OCI-LY1 (cell line): ENCODE measurements at regions not wholly inside any gene's neighbourhood (a gene's known extent, or its start where the extent isn't known, plus 50 kb on each side); places are given as distances from the start of the nearest gene placed in this dataset.

Experiments
- H2AFZ ChIP-seq: fragments of 200-600 bp; sonication (generic), shearing (Covaris generic); 2 replicates; pipeline ENCODE4 v1.6.0; 2014; ENCODE audit warnings: antibody characterized with exemption, mild to moderate bottlenecking, low read length
- H3F3A ChIP-seq: fragments of 200-600 bp; sonication (generic), shearing (Covaris generic); 2 replicates; pipeline ENCODE4 v1.6.0; 2014; ENCODE audit warnings: mild to moderate bottlenecking, antibody characterized with exemption, low read length, moderate library complexity; ENCODE audit not compliant: insufficient read depth
- H3K27ac ChIP-seq: fragments of 200-600 bp; sonication (generic); 2 replicates; pipeline ENCODE4 v1.5.1; 2014; ENCODE audit warnings: low read length, mixed run types, mild to moderate bottlenecking, low read depth; ENCODE audit not compliant: poor library complexity, severe bottlenecking
- H3K27me3 ChIP-seq: fragments of 200-600 bp; sonication (generic); 2 replicates; pipeline ENCODE4 v1.6.0; 2014; ENCODE audit warnings: antibody characterized with exemption, mild to moderate bottlenecking, low read length, moderate library complexity; ENCODE audit not compliant: insufficient read depth
- H3K36me3 ChIP-seq: fragments of 200-600 bp; sonication (generic); 2 replicates; pipeline ENCODE4 v1.6.1; 2014; ENCODE audit warnings: mild to moderate bottlenecking, antibody characterized with exemption, low read length, moderate library complexity, mixed read lengths; ENCODE audit not compliant: insufficient read depth
- H3K4me1 ChIP-seq: fragments of 200-600 bp; sonication (generic); 2 replicates; pipeline ENCODE4 v1.5.1; 2014; ENCODE audit warnings: mild to moderate bottlenecking, low read length, moderate library complexity; ENCODE audit not compliant: insufficient read depth, severe bottlenecking
- H3K4me2 ChIP-seq: fragments of 200-600 bp; sonication (generic), shearing (Covaris generic); 2 replicates; pipeline ENCODE4 v1.6.1; 2014; ENCODE audit warnings: low read length
- H3K4me3 ChIP-seq: fragments of 200-600 bp; sonication (generic); 2 replicates; pipeline ENCODE4 v1.5.1; 2014; ENCODE audit warnings: low read length, low read depth, mild to moderate bottlenecking, mixed read lengths; ENCODE audit not compliant: poor library complexity, severe bottlenecking
- H3K79me2 ChIP-seq: fragments of 200-600 bp; shearing (Covaris generic); 2 replicates; pipeline ENCODE4 v1.6.1; 2016; ENCODE audit warnings: mixed run types, low read length, mixed read lengths; ENCODE audit not compliant: insufficient read depth
- H3K9ac ChIP-seq: fragments of 200-600 bp; sonication (generic), shearing (Covaris generic); 2 replicates; pipeline ENCODE4 v1.6.1; 2014; ENCODE audit warnings: mild to moderate bottlenecking, low read length, mixed read lengths
- H3K9me2 ChIP-seq: fragments of 200-600 bp; sonication (generic), shearing (Covaris generic); 2 replicates; pipeline ENCODE4 v1.6.1; 2014; ENCODE audit warnings: low read depth, mild to moderate bottlenecking, low read length, mixed read lengths
- H3K9me3 ChIP-seq: fragments of 200-600 bp; shearing (Covaris generic); 2 replicates; pipeline ENCODE4 v1.6.1; 2014; ENCODE audit warnings: low read length, mixed read lengths
- H4K20me1 ChIP-seq: fragments of 200-600 bp; sonication (generic), shearing (Covaris generic); 2 replicates; pipeline ENCODE4 v1.6.0; 2016; ENCODE audit warnings: mild to moderate bottlenecking, low read length; ENCODE audit not compliant: insufficient read depth
- EZH2 ChIP-seq: fragments of 200-600 bp; sonication (generic), shearing (Covaris generic); IDR thresholded peaks from 2 replicates; pipeline ENCODE4 v1.8.0; 2017; ENCODE audit warnings: borderline replicate concordance, mixed run types, mild to moderate bottlenecking, antibody characterized with exemption, low read length, moderate library complexity, mixed read lengths
- TF ChIP-seq, protein P1 (sequence below): fragments of 200-600 bp; sonication (generic), shearing (Covaris generic); IDR thresholded peaks from 2 replicates; pipeline ENCODE4 v1.5.1; 2017; ENCODE audit warnings: mild to moderate bottlenecking, antibody characterized with exemption, low read length, moderate library complexity, mixed read lengths

DNA sequence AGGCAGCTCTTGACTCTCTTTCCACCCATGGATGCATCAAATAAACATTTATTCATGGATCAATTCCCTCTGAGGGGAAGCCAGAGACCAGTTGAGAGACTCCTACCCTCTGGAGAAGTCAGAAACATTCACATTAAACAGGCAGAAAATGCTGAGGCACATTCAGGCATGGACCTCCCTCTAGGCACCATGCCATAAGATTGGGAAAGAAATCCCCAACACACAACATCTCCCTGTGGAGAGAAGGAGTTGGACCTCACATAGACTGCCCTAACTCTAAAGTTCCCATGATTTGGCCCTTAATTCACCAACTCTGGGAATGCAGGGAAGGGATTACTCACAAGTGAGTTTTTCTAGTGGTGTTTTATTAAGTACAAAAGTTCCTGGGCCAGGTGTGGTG is 415.3 kb upstream of the C1orf87 start:
- H3K4me2 ChIP-seq, result no peak overlapping the region
- no peaks in the 10 kb centered on the region for H3K4me1 ChIP-seq
- H3K27me3 ChIP-seq, result no peaks in the 10 kb centered on the region
- H3K79me2 ChIP-seq, result no peaks in the 10 kb centered on the region
- no peaks in the 10 kb centered on the region for H3K9me3 ChIP-seq
- no peaks in the 10 kb centered on the region for H3K36me3 ChIP-seq
- H3K4me3 ChIP-seq, result no peak overlapping the region
- H3F3A ChIP-seq, result no peaks in the 10 kb centered on the region
- no peak overlapping the region for H2AFZ ChIP-seq
- H3K9ac ChIP-seq, result no peak overlapping the region
- no peaks in the 10 kb centered on the region for H4K20me1 ChIP-seq
- TF ChIP-seq, protein P1, sequence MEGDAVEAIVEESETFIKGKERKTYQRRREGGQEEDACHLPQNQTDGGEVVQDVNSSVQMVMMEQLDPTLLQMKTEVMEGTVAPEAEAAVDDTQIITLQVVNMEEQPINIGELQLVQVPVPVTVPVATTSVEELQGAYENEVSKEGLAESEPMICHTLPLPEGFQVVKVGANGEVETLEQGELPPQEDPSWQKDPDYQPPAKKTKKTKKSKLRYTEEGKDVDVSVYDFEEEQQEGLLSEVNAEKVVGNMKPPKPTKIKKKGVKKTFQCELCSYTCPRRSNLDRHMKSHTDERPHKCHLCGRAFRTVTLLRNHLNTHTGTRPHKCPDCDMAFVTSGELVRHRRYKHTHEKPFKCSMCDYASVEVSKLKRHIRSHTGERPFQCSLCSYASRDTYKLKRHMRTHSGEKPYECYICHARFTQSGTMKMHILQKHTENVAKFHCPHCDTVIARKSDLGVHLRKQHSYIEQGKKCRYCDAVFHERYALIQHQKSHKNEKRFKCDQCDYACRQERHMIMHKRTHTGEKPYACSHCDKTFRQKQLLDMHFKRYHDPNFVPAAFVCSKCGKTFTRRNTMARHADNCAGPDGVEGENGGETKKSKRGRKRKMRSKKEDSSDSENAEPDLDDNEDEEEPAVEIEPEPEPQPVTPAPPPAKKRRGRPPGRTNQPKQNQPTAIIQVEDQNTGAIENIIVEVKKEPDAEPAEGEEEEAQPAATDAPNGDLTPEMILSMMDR, result no peak
- TF ChIP-seq EZH2, result no peak
- H3K27ac ChIP-seq, result no peak overlapping the region
- no peaks in the 10 kb centered on the region for H3K9me2 ChIP-seq

DNA sequence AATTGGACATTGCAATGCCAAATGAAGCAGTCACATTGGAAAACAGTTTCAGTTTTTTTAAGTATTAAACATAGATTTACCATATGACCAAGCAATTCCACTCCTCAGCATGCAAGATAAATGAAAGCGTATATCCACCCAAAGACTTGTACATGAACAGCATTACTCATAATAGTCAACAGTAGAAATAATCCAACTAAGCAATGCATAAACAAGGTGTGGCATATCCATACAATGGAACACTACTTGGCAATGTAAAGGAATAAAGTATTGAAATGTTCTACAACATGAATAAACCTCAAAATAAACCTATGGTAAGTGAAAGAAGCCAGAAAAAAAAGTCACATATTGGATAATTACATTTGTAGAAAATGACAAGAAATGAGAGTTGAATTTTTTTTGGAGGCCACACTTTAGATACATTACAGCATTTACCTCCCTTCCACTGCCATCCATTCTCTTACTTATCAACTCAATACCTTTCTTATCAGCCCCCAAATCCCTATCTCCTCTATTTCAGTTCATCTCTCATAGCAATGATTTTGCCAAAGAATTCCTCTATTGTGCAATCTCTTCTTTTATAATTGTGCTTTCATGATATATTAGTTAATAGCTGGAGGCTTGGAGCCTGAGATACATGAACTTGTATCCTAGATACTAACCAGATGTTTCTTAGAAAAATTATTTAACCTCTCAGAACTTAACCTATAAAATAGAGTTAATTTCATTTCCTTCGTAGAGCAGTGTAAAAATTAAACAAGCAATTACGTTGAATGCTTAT is 414.2 kb upstream of the C1orf87 start:
- no peaks in the 10 kb centered on the region for H3K4me1 ChIP-seq
- H3K4me3 ChIP-seq, result no peak overlapping the region
- no peaks in the 10 kb centered on the region for H3K36me3 ChIP-seq
- H3K4me2 ChIP-seq, result no peak overlapping the region
- TF ChIP-seq, protein P1, result no peak
- no peak for TF ChIP-seq EZH2
- no peaks in the 10 kb centered on the region for H3K27me3 ChIP-seq
- no peaks in the 10 kb centered on the region for H3F3A ChIP-seq
- no peaks in the 10 kb centered on the region for H3K9me2 ChIP-seq
- H3K27ac ChIP-seq, result no peak overlapping the region
- no peak overlapping the region for H2AFZ ChIP-seq
- H4K20me1 ChIP-seq, result no peaks in the 10 kb centered on the region
- no peaks in the 10 kb centered on the region for H3K9me3 ChIP-seq
- no peaks in the 10 kb centered on the region for H3K79me2 ChIP-seq
- H3K9ac ChIP-seq, result no peak overlapping the region

DNA sequence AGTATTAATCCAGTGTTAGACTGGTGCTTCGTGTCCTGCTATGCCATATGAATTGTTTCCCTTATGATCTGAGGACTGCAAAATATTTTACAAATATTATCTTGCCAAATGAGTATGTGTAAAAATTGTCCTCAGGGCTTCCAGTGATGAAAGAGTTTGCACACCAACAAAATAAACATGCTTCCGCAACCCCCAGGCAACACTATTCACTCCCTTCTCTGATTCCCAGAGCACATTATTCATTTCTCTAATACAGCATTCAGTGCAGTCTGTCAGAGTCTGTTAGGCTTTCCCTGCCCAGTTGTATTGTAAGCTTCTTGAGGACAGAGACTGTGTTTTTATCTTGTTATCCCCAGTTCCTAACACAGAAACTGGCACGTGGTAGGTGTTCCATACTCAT is 409.9 kb upstream of the C1orf87 start:
- Histone ChIP-seq H3K27me3 (no peaks in the 10 kb centered on the region), H4K20me1 (no peaks in the 10 kb centered on the region), H3K9me2 (no peaks in the 10 kb centered on the region), H3K79me2 (no peaks in the 10 kb centered on the region), H3K4me1 (no peaks in the 10 kb centered on the region), H3K4me3 (no peak overlapping the region), H3K9ac (no peak overlapping the region), H3K36me3 (no peaks in the 10 kb centered on the region), H3K4me2 (no peak overlapping the region), H2AFZ (no peak overlapping the region), H3F3A (no peaks in the 10 kb centered on the region), H3K9me3 (no peaks in the 10 kb centered on the region), H3K27ac (no peak overlapping the region)
- TF ChIP-seq, protein P1, result no peak
- TF ChIP-seq EZH2, result no peak
